Transverse colon (tissue), 4 donors: ENCODE measurements at regions not wholly inside any gene's neighbourhood (a gene's known extent, or its start where the extent isn't known, plus 50 kb on each side); places are given as distances from the start of the nearest gene placed in this dataset.

Experiments
- DNase-seq: peaks from one replicate; pipeline ENCODE4 v3.0.0-alpha.2; 2019
- H3K27ac ChIP-seq, 4 donors: fragments of 200-600 bp; sonication (generic); 2 replicates each; pipeline ENCODE4 v1.5.1; 2016 to 2018; ENCODE audit warnings: inconsistent platforms in 4 of 4
- H3K27me3 ChIP-seq: fragments of 200-600 bp; sonication (generic); 2 replicates; pipeline ENCODE4 v1.5.1; 2017; ENCODE audit warnings: inconsistent platforms
- H3K36me3 ChIP-seq, 4 donors: fragments of 200-600 bp; sonication (generic); 2 replicates each; pipeline ENCODE4 v1.5.1; 2017 to 2019; ENCODE audit warnings: inconsistent platforms in 4 of 4
- H3K4me1 ChIP-seq, 4 donors: fragments of 200-600 bp; sonication (generic); 2 replicates each; pipeline ENCODE4 v1.5.1; 2017 to 2020; ENCODE audit warnings: inconsistent platforms in 4 of 4
- H3K4me3 ChIP-seq, 4 donors: fragments of 200-600 bp; sonication (generic); 1 replicate in 1 of 4; 2 replicates in 3 of 4; pipeline versions ENCODE4 v1.5.1 to v1.6.1; 2017 to 2019; ENCODE audit warnings: inconsistent platforms in 4 of 4
- H3K9me3 ChIP-seq, 2 donors: fragments of 200-600 bp; sonication (generic); 2 replicates each; pipeline ENCODE4 v1.5.1; 2017 to 2019; ENCODE audit warnings: inconsistent platforms in 2 of 2
- EP300 ChIP-seq: sonication (generic); formaldehyde crosslinking; IDR thresholded peaks from one replicate; pipeline ENCODE4 v1.6.1; 2017; ENCODE audit warnings: antibody characterized with exemption, low read depth
- POLR2A ChIP-seq: fragments of 450-650 bp; IDR thresholded peaks from one replicate; pipeline ENCODE4 v1.6.1; 2016; ENCODE audit warnings: antibody characterized with exemption, mild to moderate bottlenecking, moderate library complexity
- POLR2AphosphoS5 ChIP-seq, 3 donors: sonication (generic); formaldehyde crosslinking; IDR thresholded peaks; one replicate each; pipeline ENCODE4 v1.6.1; 2016; ENCODE audit warnings: antibody characterized with exemption in 3 of 3
- WGBS, 2 donors: methylation state at CpG; one replicate each; pipeline ENCODE4 v1.1.5; 2018; ENCODE audit warnings: low coverage in 1 of 2; 5-methylcytosine and 5-hydroxymethylcytosine counted together
- in situ Hi-C, 4 donors: fragments of 200-750 bp; cut with MboI; loops; one replicate each; pipeline versions ENCODE4 v1.15.0 to v1.15.1; 2017; ENCODE audit warnings: low sequenced_read_pairs in 3 of 4, low pct_ligation_motif_present in 1 of 4, low pct_unique_long_range_greater_than_20kb in 1 of 4
- intact Hi-C: fragments of 100-400 bp; cut with DNase I; formaldehyde crosslinking; loops from one replicate; pipeline ENCODE4 v1.15.1; 2023; ENCODE audit warnings: low total_unique reads
- TF ChIP-seq, protein P1 (sequence below), 5 experiments: fragments of 200-600 bp in 3 of 5; fragments of 450-650 bp in 2 of 5; sonication (generic) in 3 of 5; IDR thresholded peaks; 1 replicate in 2 of 5; 2 replicates in 3 of 5; pipeline ENCODE4 v1.5.1; 2016 to 2017; ENCODE audit warnings: antibody characterized with exemption in 5 of 5, inconsistent platforms in 3 of 5, mild to moderate bottlenecking in 2 of 5, moderate library complexity in 1 of 5

DNA sequence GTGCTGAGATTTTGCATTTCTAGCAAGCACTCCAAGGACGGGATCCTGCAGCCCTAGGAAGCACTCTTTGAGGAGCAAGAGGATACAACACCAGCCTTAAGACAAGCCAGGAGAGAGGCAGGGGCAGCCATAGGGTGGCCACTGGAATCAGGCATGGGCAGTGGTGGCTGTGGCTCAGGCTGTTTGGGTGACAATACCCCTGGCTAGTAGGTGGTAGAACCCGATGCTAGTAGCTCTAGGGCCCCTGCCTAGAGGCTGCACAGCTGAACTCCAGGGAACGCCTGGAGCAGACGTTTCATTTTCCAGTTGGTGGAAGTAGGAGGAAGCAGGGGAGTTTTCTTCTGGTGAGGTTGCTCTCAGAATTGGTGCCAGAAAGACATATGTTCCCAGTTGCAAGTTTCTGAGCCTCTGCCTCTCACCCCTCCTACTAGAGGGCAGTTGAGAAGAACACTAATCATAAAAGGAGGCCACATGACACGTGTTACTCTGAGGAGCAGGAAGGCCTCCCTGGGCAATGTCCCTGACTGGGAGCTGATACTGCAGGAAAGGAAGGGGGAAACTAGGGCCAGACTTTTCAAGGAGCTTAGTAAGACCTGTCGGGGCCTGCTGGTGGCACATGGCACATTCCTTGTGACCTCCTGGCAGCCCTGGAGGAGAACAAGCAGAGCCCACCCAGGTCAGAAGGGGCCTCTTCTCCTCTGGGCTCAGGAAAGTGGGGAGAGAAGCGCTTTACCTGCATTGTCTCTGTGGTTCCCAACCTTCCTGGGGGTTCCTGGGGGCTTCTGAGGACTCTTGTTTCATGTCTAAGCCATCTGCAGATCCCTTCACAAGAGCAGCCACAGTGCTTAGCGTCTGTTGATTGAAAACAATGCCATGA, 56.6 kb upstream of the DRD2 start:
- H3K9me3 ChIP-seq = no peaks in the 10 kb centered on the region
- no peaks in the 10 kb centered on the region for H3K27me3 ChIP-seq
- TF ChIP-seq POLR2AphosphoS5 (IDR thresholded peaks at IDR 0.05) = no peak
- no peak for TF ChIP-seq EP300
- TF ChIP-seq, protein P1, sequence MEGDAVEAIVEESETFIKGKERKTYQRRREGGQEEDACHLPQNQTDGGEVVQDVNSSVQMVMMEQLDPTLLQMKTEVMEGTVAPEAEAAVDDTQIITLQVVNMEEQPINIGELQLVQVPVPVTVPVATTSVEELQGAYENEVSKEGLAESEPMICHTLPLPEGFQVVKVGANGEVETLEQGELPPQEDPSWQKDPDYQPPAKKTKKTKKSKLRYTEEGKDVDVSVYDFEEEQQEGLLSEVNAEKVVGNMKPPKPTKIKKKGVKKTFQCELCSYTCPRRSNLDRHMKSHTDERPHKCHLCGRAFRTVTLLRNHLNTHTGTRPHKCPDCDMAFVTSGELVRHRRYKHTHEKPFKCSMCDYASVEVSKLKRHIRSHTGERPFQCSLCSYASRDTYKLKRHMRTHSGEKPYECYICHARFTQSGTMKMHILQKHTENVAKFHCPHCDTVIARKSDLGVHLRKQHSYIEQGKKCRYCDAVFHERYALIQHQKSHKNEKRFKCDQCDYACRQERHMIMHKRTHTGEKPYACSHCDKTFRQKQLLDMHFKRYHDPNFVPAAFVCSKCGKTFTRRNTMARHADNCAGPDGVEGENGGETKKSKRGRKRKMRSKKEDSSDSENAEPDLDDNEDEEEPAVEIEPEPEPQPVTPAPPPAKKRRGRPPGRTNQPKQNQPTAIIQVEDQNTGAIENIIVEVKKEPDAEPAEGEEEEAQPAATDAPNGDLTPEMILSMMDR (IDR thresholded peaks at IDR 0.05) = no peak
- TF ChIP-seq POLR2A = no peak
- DNase-seq = no peak
- WGBS, 2 donors = 24 to 49% methylated on average over 5 to 8 of the region's 8 CpGs
- in situ Hi-C loops (loop anchor here (5.0 to 25.0 kb wide), 4 partner anchors 205 to 225 kb away; partner anchors contain the start of gene TTC12 (in 2 of the 4)), intact Hi-C loops (loop anchor here (5.0 kb wide), 1 partner anchor 225 kb away; no protein-coding TSS in a partner anchor)
- no peaks in the 10 kb centered on the region for H3K36me3 ChIP-seq
- H3K27ac ChIP-seq = no peak overlapping the region
- peaks cover 0 to 6% (median 0%) of the 10 kb centered on the region in 4 donors for H3K4me1 ChIP-seq
- H3K4me3 ChIP-seq = no peak overlapping the region

DNA sequence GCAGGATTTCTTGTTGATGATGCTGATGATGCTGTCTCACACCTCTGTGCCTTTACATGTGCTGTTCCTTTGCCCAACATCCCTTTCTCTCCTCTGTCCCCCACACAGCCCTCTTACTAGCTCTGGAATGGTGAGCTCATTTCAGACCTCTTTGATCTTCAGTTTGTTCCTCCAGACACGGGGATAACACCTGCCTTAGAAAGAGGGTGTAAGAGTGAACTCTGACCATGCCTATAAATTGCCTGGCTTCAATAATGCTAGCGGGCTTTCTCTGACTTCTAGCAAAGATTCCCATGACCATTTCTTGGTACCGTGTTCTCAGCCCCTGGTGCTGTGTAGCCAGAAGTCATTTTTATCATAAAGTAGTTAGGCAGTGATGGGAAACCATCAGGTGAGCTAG, 55.9 kb upstream of the DRD2 start:
- DNase-seq = no peak
- Histone ChIP-seq H3K36me3 (no peaks in the 10 kb centered on the region), H3K4me1 (peaks cover 0 to 6% (median 0%) of the 10 kb centered on the region in 4 donors), H3K27me3 (no peaks in the 10 kb centered on the region), H3K9me3 (no peaks in the 10 kb centered on the region), H3K4me3 (no peak overlapping the region), H3K27ac (no peak overlapping the region)
- intact Hi-C loops = loop anchor here (5.0 kb wide), 1 partner anchor 224 kb away; no protein-coding TSS in a partner anchor
- TF ChIP-seq, protein P1 (IDR thresholded peaks at IDR 0.05) = no peak
- TF ChIP-seq POLR2AphosphoS5 (IDR thresholded peaks at IDR 0.05) (no peak), EP300 (no peak), POLR2A (no peak)
- 31% methylated on average over 3 of the region's 3 CpGs; no CpG with 5 or more reads in 1 of the 2 donors for WGBS, 2 donors
- in situ Hi-C loops = loop anchor here (5.0 to 25.0 kb wide), 4 partner anchors 206 to 224 kb away; partner anchors contain the start of gene TTC12 (in 2 of the 4)

DNA sequence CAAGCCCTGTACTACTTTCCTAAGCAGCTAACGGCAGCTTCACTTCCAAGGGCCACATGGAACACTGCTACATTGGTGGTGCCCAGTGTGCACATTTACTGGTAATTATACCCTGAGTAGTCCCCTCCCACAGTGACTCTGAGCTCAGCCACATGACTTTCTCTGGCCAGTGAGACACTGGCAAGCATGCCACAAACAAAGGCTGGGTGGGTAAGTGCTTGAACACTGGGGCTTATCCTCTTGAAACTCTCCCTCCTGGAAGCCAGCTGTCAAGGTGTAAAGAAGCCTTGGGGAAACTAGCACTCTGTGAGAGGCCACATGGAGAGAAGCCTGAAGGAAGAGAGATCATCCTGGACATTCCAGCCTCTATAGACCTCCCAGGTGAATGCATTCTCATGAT, 54.4 kb upstream of the DRD2 start:
- in situ Hi-C loops = loop anchor here (5.0 to 25.0 kb wide), 4 partner anchors 208 to 222 kb away; partner anchors contain the start of gene TTC12 (in 2 of the 4)
- TF ChIP-seq EP300 = no peak
- TF ChIP-seq POLR2A = no peak
- TF ChIP-seq, protein P1 (IDR thresholded peaks at IDR 0.05) = no peak
- TF ChIP-seq POLR2AphosphoS5 (IDR thresholded peaks at IDR 0.05) = no peak
- H3K4me1 ChIP-seq = peaks cover 0 to 6% (median 0%) of the 10 kb centered on the region in 4 donors
- no peak for DNase-seq
- H3K9me3 ChIP-seq = no peaks in the 10 kb centered on the region
- intact Hi-C loops = loop anchor here (5.0 kb wide), 1 partner anchor 222 kb away; no protein-coding TSS in a partner anchor
- no peak overlapping the region for H3K4me3 ChIP-seq
- WGBS, 2 donors = 94% methylated on average over 1 of the region's 1 CpG; no CpG with 5 or more reads in 1 of the 2 donors
- H3K27me3 ChIP-seq = no peaks in the 10 kb centered on the region
- H3K27ac ChIP-seq = no peak overlapping the region
- H3K36me3 ChIP-seq = no peaks in the 10 kb centered on the region

DNA sequence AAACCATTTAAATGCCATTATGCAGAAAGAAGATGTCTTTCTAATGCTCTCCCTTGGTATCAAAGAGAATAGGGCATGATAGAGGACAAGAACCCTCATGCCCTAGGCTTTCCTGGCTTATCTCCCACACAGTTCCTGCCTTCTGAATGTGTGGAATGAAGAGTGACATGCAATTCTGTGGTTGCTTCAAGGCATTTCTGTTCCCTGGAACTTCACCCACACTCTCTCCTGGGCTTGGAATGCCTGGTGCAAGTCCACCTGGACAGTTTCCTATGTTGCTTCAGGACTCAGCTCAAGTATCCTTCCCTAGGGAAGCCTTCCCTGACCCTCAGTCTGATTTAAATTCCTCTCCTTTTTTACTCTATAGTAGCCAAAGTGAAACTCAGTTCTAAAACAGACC, 53.8 kb upstream of the DRD2 start:
- H3K4me3 ChIP-seq = no peak overlapping the region
- H3K36me3 ChIP-seq = no peaks in the 10 kb centered on the region
- DNase-seq = no peak
- H3K27ac ChIP-seq = no peak overlapping the region
- TF ChIP-seq POLR2A (no peak), EP300 (no peak), POLR2AphosphoS5 (IDR thresholded peaks at IDR 0.05) (no peak)
- TF ChIP-seq, protein P1 (IDR thresholded peaks at IDR 0.05) = no peak
- in situ Hi-C loops (loop anchor here in 1 of 4 donors (25.0 kb wide), 1 partner anchor 208 kb away; no protein-coding TSS in a partner anchor), intact Hi-C loops (no loop called here)
- no peaks in the 10 kb centered on the region for H3K27me3 ChIP-seq
- H3K9me3 ChIP-seq = no peaks in the 10 kb centered on the region
- peaks cover 0 to 6% (median 0%) of the 10 kb centered on the region in 4 donors for H3K4me1 ChIP-seq
